Naive thymus-derived CD4-positive, alpha-beta T cell (primary cell): ENCODE measurements at regions not wholly inside any gene's neighbourhood (a gene's known extent, or its start where the extent isn't known, plus 50 kb on each side); places are given as distances from the start of the nearest gene placed in this dataset.
"Not testable (repeated sequence)": the region's sequence is repeated elsewhere in the genome, so short reads cannot be mapped to it uniquely, and the experiment has no call there.

ENCODE experiments used
- ATAC-seq: fragments of 150-1000 bp; cut with Tn5 transposase; 2 replicates; pipeline ENCODE4 v1.10.0; 2021; ENCODE audit warnings: mild to moderate bottlenecking, moderate library complexity
- CTCF ChIA-PET: fragments of 350-600 bp; sonication (Branson Sonifier 250); formaldehyde crosslinking; loops from one replicate; lab custom pipeline; 2021; ENCODE audit warnings: antibody characterized with exemption; lab: Charles Lee
- POLR2A ChIA-PET: fragments of 350-600 bp; sonication (Branson Sonifier 250); formaldehyde crosslinking; loops from one replicate; lab custom pipeline; 2021; ENCODE audit warnings: antibody characterized with exemption, inconsistent platforms; lab: Charles Lee
- DNase-seq, 9 donors: peaks; one replicate each; pipeline versions ENCODE4 v3.0.0 to v3.0.0-alpha.2; 2020 to 2022; ENCODE audit warnings: mixed read lengths in 1 of 9
- H3K27ac ChIP-seq: one replicate; pipeline ENCODE4 v1.7.0; 2013; ENCODE audit warnings: mild to moderate bottlenecking, low read depth, low read length, moderate library complexity
- H3K27me3 ChIP-seq, 2 donors: one replicate each; pipeline ENCODE4 v1.7.0; 2013; ENCODE audit warnings: low read length in 2 of 2, mild to moderate bottlenecking in 2 of 2, moderate library complexity in 2 of 2; ENCODE audit not compliant: control insufficient read depth in 2 of 2, insufficient read depth in 2 of 2
- H3K36me3 ChIP-seq, 3 experiments: 1 replicate in 2 of 3; 2 replicates in 1 of 3; pipeline ENCODE4 v1.7.0; 2013; ENCODE audit warnings: low read length in 3 of 3, mild to moderate bottlenecking in 3 of 3, moderate library complexity in 1 of 3; ENCODE audit not compliant: insufficient read depth in 3 of 3, control insufficient read depth in 2 of 3
- H3K4me1 ChIP-seq, 2 donors: one replicate each; pipeline ENCODE4 v1.7.0; 2013; ENCODE audit warnings: low read length in 2 of 2, mild to moderate bottlenecking in 2 of 2, moderate library complexity in 1 of 2; ENCODE audit not compliant: control insufficient read depth in 2 of 2, insufficient read depth in 2 of 2
- H3K4me3 ChIP-seq: 2 replicates; pipeline ENCODE4 v1.7.0; 2013; ENCODE audit warnings: mild to moderate bottlenecking, low read length
- H3K9me3 ChIP-seq, 3 experiments: 1 replicate in 2 of 3; 2 replicates in 1 of 3; pipeline ENCODE4 v1.7.0; 2013; ENCODE audit warnings: low read length in 3 of 3; ENCODE audit not compliant: control insufficient read depth in 2 of 3
- H3K27ac Mint-ChIP-seq, 9 donors: one replicate each; pipeline ENCODE4 v1.8.0; 2020 to 2022; ENCODE audit warnings: mixed read lengths in 9 of 9, mild to moderate bottlenecking in 8 of 9, moderate library complexity in 5 of 9, inconsistent platforms in 2 of 9
- H3K27me3 Mint-ChIP-seq, 5 donors: one replicate each; pipeline ENCODE4 v1.8.0; 2021 to 2022; ENCODE audit warnings: mixed read lengths in 5 of 5, mild to moderate bottlenecking in 1 of 5
- H3K36me3 Mint-ChIP-seq, 5 donors: one replicate each; pipeline ENCODE4 v1.8.0; 2020 to 2022; ENCODE audit warnings: mixed read lengths in 5 of 5, mild to moderate bottlenecking in 3 of 5, inconsistent platforms in 1 of 5
- H3K4me1 Mint-ChIP-seq, 7 donors: one replicate each; pipeline ENCODE4 v1.8.0; 2020 to 2022; ENCODE audit warnings: mixed read lengths in 7 of 7, mild to moderate bottlenecking in 3 of 7, inconsistent platforms in 1 of 7
- H3K4me3 Mint-ChIP-seq, 10 donors: one replicate each; pipeline ENCODE4 v1.8.0; 2020 to 2022; ENCODE audit warnings: mild to moderate bottlenecking in 10 of 10, mixed read lengths in 10 of 10, moderate library complexity in 6 of 10, inconsistent platforms in 2 of 10
- H3K9me3 Mint-ChIP-seq, 11 donors: one replicate each; pipeline ENCODE4 v1.8.0; 2020 to 2022; ENCODE audit warnings: mixed read lengths in 11 of 11, mild to moderate bottlenecking in 4 of 11, inconsistent platforms in 1 of 11, moderate library complexity in 1 of 11
- intact Hi-C, 2 donors: fragments of 100-400 bp; cut with micrococcal nuclease; formaldehyde crosslinking; loops; one replicate each; pipeline ENCODE4 v1.15.1; 2023

GRCh38 chr7:69211739-69212138 is 386.5 kb upstream of the AUTS2 start:
- H3K36me3 ChIP-seq = no peaks in the 10 kb centered on the region
- CTCF ChIA-PET = interaction anchor here (0.5 kb wide), 1 partner anchor 30 kb away, joined by 4 read pairs; no protein-coding TSS in a partner anchor
- no peaks in the 10 kb centered on the region for H3K36me3 Mint-ChIP-seq
- peaks cover 0 to 7% (median 0%) of the 10 kb centered on the region in 11 donors for H3K9me3 Mint-ChIP-seq
- no peaks in the 10 kb centered on the region for H3K27me3 Mint-ChIP-seq
- DNase-seq (no peak), ATAC-seq (no peak)
- intact Hi-C loops = no loop called here
- H3K4me3 ChIP-seq = no peak overlapping the region
- H3K27ac ChIP-seq = no peak overlapping the region
- no peaks in the 10 kb centered on the region for H3K9me3 ChIP-seq
- H3K27me3 ChIP-seq = no peaks in the 10 kb centered on the region
- H3K4me3 Mint-ChIP-seq = no peak overlapping the region
- no peak overlapping the region for H3K27ac Mint-ChIP-seq
- POLR2A ChIA-PET = no interaction called here
- peaks cover 0 to 2% (median 0%) of the 10 kb centered on the region in 7 donors for H3K4me1 Mint-ChIP-seq
- no peaks in the 10 kb centered on the region for H3K4me1 ChIP-seq

GRCh38 chr7:69213878-69214277 is 384.4 kb upstream of the AUTS2 start:
- no peaks in the 10 kb centered on the region for H3K27me3 Mint-ChIP-seq
- no peak overlapping the region for H3K27ac ChIP-seq
- intact Hi-C loops = no loop called here
- H3K27ac Mint-ChIP-seq = no peak overlapping the region
- DNase-seq = no peak
- peaks cover 0 to 12% (median 0%) of the 10 kb centered on the region in 11 donors for H3K9me3 Mint-ChIP-seq
- CTCF ChIA-PET = no interaction called here
- no peaks in the 10 kb centered on the region for H3K27me3 ChIP-seq
- peaks cover 0 to under 1% (median 0%) of the 10 kb centered on the region in 5 donors for H3K36me3 Mint-ChIP-seq
- no peak for ATAC-seq
- no peaks in the 10 kb centered on the region for H3K4me1 ChIP-seq
- POLR2A ChIA-PET = no interaction called here
- peaks cover 0 to 2% (median 0%) of the 10 kb centered on the region in 7 donors for H3K4me1 Mint-ChIP-seq
- no peaks in the 10 kb centered on the region for H3K36me3 ChIP-seq
- no peaks in the 10 kb centered on the region for H3K9me3 ChIP-seq
- H3K4me3 Mint-ChIP-seq = no peak overlapping the region
- H3K4me3 ChIP-seq = no peak overlapping the region

- H3K27me3 Mint-ChIP-seq, H3K27ac ChIP-seq, DNase-seq, H3K4me3 Mint-ChIP-seq, H3K4me1 ChIP-seq, H3K36me3 Mint-ChIP-seq, CTCF ChIA-PET, H3K9me3 ChIP-seq, H3K36me3 ChIP-seq, H3K27me3 ChIP-seq, POLR2A ChIA-PET, H3K4me3 ChIP-seq, ATAC-seq, H3K27ac Mint-ChIP-seq, H3K4me1 Mint-ChIP-seq, intact Hi-C loops: not testable (repeated sequence)
- H3K9me3 Mint-ChIP-seq = peaks cover 0 to 17% (median 1%) of the 10 kb centered on the region in 11 donors
Measured at GRCh38 chr7:69215516-69215915, 382.8 kb upstream of the AUTS2 start.

- Mint-ChIP-seq H3K9me3 (peaks cover 0 to 20% (median 3%) of the 10 kb centered on the region in 11 donors), H3K27ac (no peak overlapping the region), H3K4me1 (peaks cover 0 to 2% (median 0%) of the 10 kb centered on the region in 7 donors), H3K27me3 (no peaks in the 10 kb centered on the region), H3K4me3 (no peak overlapping the region), H3K36me3 (peaks cover 0 to 5% (median 0%) of the 10 kb centered on the region in 5 donors)
- H3K9me3 ChIP-seq = no peaks in the 10 kb centered on the region
- H3K27me3 ChIP-seq = no peaks in the 10 kb centered on the region
- H3K4me1 ChIP-seq = no peaks in the 10 kb centered on the region
- ChIA-PET POLR2A (no interaction called here), CTCF (no interaction called here)
- H3K36me3 ChIP-seq = no peaks in the 10 kb centered on the region
- no peak for DNase-seq
- H3K4me3 ChIP-seq = no peak overlapping the region
- intact Hi-C loops = no loop called here
- H3K27ac ChIP-seq = no peak overlapping the region
- no peak for ATAC-seq
Measured at GRCh38 chr7:69217516-69218350, 380.5 kb upstream of the AUTS2 start.

GRCh38 chr7:69218576-69218975 is 379.7 kb upstream of the AUTS2 start:
- H3K4me3 ChIP-seq = no peak overlapping the region
- Mint-ChIP-seq H3K4me1 (peaks cover 0 to 2% (median 0%) of the 10 kb centered on the region in 7 donors), H3K36me3 (peaks cover 0 to 5% (median 0%) of the 10 kb centered on the region in 5 donors), H3K27ac (no peak overlapping the region), H3K9me3 (peaks cover 0 to 18% (median 3%) of the 10 kb centered on the region in 11 donors), H3K27me3 (no peaks in the 10 kb centered on the region), H3K4me3 (no peak overlapping the region)
- no peaks in the 10 kb centered on the region for H3K9me3 ChIP-seq
- no peak for DNase-seq
- ATAC-seq = no peak
- CTCF ChIA-PET = no interaction called here
- intact Hi-C loops = no loop called here
- H3K27ac ChIP-seq = no peak overlapping the region
- no peaks in the 10 kb centered on the region for H3K36me3 ChIP-seq
- H3K27me3 ChIP-seq = no peaks in the 10 kb centered on the region
- H3K4me1 ChIP-seq = no peaks in the 10 kb centered on the region
- POLR2A ChIA-PET = no interaction called here

- no peak overlapping the region for H3K4me3 Mint-ChIP-seq
- no peak overlapping the region for H3K27ac Mint-ChIP-seq
- H3K4me1 Mint-ChIP-seq = peaks cover 0 to 2% (median 0%) of the 10 kb centered on the region in 7 donors
- peaks cover 0 to 5% (median 0%) of the 10 kb centered on the region in 5 donors for H3K36me3 Mint-ChIP-seq
- ChIA-PET CTCF (no interaction called here), POLR2A (no interaction called here)
- Histone ChIP-seq H3K27me3 (no peaks in the 10 kb centered on the region), H3K36me3 (no peaks in the 10 kb centered on the region), H3K27ac (no peak overlapping the region), H3K9me3 (no peaks in the 10 kb centered on the region), H3K4me1 (no peaks in the 10 kb centered on the region), H3K4me3 (no peak overlapping the region)
- DNase-seq = no peak
- H3K9me3 Mint-ChIP-seq = peaks cover 0 to 22% (median 4%) of the 10 kb centered on the region in 11 donors
- no peak for ATAC-seq
- H3K27me3 Mint-ChIP-seq = no peaks in the 10 kb centered on the region
- intact Hi-C loops = no loop called here
Measured at GRCh38 chr7:69219381-69219780, 378.9 kb upstream of the AUTS2 start.
